Hematopoietic multipotent progenitor cell treated with erythropoietin and hydrocortisone succinate and interleukin-3 and kit ligand, for 15 days (in vitro differentiated cells): ENCODE measurements at regions not wholly inside any gene's neighbourhood (a gene's known extent, or its start where the extent isn't known, plus 50 kb on each side); places are given as distances from the start of the nearest gene placed in this dataset.
"Not testable (repeated sequence)": the region's sequence is repeated elsewhere in the genome, so short reads cannot be mapped to it uniquely, and the experiment has no call there.

Source experiments
- DNase-seq: peaks from one replicate; pipeline ENCODE4 v3.0.0-alpha.2; 2015; ENCODE audit warnings: low spot score

GRCh38 chr11:90661233-90661632 lies 438.4 kb upstream of the CHORDC1 start:
- no peak for DNase-seq

- no peak for DNase-seq
Observed at GRCh38 chr11:90656171-90656570, 433.3 kb upstream of the CHORDC1 start.

- DNase-seq = no peak
Observed at GRCh38 chr11:90650153-90650552, 427.3 kb upstream of the CHORDC1 start.

DNA sequence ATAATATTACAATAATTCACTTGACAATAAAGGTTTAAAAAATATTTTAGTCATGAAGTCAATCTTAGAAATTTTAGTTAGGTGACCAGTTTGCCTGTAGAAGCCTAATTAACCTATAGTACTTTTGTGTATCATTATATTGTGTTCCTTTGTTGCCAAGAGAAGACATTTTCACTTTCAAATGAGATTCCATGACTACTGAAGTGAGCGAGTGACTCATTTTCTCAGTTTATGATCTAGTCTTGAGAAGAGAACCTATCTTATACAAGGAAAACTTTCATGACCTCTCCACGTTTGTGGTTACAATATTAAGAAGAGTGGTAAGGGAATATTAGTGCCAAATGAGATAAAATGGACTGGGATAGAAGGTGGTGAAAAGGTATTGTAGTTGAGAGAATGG lies 423.9 kb upstream of the CHORDC1 start:
- DNase-seq = no peak

DNA sequence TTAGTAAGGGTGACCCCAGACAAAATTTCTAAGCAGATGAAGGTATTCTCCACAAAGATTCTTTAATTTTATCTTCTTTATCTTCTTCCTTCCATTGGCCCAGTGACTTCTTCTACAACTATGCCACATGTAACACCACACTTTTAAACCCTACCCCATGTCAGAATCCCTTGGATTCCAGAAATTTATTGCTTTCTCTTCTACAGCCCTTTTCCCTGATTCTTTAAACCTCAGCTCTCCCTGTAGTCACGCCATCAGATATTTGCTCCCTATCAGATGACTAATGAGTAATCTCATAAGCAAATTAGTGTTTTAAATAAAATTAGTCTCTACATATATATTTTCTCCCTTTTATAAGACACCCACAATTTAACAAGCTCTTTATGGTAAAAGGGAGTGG lies 423.4 kb upstream of the CHORDC1 start:
- no peak for DNase-seq

DNA sequence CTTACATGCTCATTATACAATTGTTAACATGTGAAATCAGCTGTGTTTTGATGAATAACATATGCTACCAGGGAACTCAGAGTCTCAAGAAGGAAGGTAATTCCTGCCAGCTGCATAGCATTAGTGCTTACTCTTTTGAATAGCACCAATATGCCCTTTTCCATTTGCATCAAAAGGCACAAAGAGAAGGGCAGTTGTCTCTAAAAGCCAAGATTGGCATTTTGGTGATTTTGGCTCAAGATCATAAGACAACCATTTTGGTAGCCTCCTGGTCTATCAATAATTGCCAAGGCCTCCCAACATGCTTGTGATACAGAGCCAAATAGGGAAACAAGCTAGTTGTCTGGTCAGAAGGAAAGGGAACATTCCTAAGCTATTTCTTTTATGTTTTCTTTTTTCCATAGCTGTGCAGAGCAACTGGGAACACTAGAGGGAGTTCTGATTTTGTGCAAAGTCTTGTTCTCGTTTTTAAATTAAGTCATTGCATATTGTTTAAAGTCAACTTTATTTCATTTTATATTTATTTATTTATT lies 416.7 kb upstream of the CHORDC1 start:
- DNase-seq = no peak

DNA sequence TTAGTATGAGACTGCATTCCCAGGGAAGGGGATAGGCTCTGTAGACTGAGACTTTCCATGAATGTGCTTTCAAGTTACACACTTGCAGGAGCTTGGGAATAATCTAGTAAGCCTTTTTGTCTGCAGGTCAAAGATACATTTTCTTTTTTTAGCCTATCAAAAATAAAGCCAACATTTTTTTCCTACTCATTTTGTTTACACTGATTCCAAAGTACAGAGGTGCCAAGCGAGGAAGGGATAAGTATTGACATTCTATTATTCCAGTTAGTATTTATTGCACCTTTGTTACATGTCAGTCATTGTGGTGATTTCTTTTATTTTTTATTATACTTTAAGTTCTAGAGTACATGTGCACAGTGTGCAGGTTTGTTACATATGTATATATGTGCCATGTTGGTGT lies 413.0 kb upstream of the CHORDC1 start:
- no peak for DNase-seq

DNA sequence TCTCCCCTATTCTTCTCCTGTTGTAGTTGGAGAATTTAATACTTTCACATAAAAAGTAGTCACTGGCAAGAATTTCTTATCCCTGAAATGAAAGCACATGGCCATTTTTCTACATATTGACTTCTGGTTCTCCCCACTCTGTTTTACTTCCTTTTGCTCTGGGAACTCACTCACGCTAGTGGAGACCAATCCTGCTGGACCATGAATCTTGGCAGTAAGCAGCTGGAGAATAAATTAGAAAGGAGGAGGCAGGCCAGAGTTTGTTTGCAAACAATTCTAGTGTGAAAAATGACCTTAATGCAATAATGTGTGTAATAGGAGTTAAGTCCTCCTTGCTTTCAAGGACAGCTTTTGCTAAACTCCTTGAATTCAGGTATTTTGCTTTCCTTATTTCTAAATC lies 412.3 kb upstream of the CHORDC1 start:
- no peak for DNase-seq

GRCh38 chr11:90630176-90630575 lies 407.3 kb upstream of the CHORDC1 start:
- DNase-seq = no peak

GRCh38 chr11:90629229-90629806 lies 406.5 kb upstream of the CHORDC1 start:
- DNase-seq = no peak

DNA sequence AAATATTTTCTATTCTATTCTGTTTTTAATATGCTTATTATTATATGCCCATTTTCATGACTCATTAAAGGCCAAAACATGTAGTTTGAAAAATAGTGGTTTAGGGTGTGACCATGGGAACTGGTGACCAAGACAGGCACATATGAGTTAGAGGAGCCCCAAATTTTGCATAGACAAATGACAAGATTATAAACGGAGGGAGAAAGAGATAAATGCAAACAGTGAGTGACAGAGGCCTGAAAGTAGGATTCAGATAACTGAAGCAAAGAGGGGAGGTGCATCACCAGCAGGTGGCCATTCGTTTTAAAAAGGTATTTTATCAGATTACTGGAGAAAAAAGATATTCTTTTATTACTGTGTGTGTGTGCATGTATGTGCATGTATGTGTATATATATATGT lies 391.5 kb upstream of the CHORDC1 start:
- DNase-seq = no peak

- not testable (repeated sequence) for DNase-seq
Observed at GRCh38 chr11:90613037-90613436, 390.2 kb upstream of the CHORDC1 start.

- DNase-seq = no peak
Observed at GRCh38 chr11:90606721-90607120, 383.9 kb upstream of the CHORDC1 start.

DNA sequence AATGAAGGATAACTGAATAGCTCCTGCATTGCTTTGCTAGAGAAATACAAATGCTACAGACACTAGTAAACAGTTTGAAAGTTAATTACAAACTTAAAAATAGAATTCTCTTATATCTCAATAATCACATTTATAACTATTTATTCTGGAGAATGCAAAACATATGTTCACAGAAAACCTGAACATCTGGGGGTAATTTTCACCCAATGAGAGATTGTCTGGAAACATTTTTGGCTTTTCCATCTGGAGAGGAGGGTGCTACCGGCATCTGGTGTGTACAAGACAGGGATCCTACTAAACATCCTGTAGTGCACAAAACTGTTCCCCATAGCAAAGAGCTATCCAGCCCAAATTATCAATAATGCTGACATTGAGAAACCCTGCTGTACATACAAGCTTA lies 378.4 kb upstream of the CHORDC1 start:
- DNase-seq = no peak

DNA sequence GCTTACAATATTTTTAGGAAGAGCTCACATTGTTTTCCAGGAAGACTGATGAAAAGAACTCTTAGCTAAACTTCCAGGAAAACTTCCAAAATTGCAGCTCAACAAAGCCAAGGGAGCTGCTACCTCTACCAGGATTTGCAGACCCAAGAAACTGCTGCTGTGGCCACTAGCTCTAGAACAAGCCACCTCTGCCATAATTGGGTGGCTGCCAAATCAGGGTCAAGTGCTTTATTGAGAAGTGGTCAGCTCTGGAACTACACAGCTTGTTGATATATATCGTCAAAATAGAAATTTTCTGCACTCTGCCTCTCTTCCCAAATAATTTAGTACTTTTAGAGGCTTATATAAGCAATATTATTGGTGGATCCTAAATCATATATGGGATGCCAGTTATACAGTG lies 371.8 kb upstream of the CHORDC1 start:
- no peak for DNase-seq

GRCh38 chr11:90593099-90593498 lies 370.2 kb upstream of the CHORDC1 start:
- no peak for DNase-seq

GRCh38 chr11:90590286-90590685 lies 367.4 kb upstream of the CHORDC1 start:
- no peak for DNase-seq

GRCh38 chr11:90589735-90590134 lies 366.9 kb upstream of the CHORDC1 start:
- no peak for DNase-seq

- no peak for DNase-seq
Observed at GRCh38 chr11:90587896-90588295, 365.0 kb upstream of the CHORDC1 start.

GRCh38 chr11:90585491-90585890 lies 362.6 kb upstream of the CHORDC1 start:
- DNase-seq = no peak

- not testable (repeated sequence) for DNase-seq
Observed at GRCh38 chr11:90582999-90583398, 360.1 kb upstream of the CHORDC1 start.

GRCh38 chr11:90564531-90564930 lies 341.7 kb upstream of the CHORDC1 start:
- DNase-seq = no peak

DNA sequence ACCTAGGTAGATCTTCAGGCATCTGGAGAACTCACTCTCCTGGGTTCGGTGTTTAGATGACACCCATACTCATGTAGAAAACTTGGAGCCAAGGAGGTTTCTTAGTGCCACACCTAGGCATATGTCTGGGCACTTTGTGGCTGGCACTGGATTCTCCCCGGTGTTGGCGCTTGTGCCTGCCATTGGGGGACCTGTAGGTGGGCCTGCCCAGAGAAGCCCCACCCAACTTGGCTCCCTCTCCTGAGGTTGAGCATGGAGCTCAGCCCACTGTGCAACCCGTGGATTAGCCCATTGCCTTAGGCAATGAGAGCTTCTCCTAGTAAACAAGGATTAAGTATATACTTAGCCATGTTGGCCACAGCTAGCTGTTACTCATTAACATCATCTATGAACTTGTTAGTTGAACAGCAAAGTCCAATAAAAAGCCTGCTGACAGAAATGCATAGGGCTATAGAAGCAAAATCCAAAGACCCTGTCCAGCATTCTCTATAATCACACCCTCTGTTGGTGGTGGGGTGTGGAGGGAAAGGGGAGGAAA lies 335.5 kb upstream of the CHORDC1 start:
- no peak for DNase-seq

GRCh38 chr11:90556606-90557005 lies 333.8 kb upstream of the CHORDC1 start:
- no peak for DNase-seq
